Cerebellar cortex (tissue), 1 donor: ENCODE measurements at regions not wholly inside any gene's neighbourhood (a gene's known extent, or its start where the extent isn't known, plus 50 kb on each side); places are given as distances from the start of the nearest gene placed in this dataset.
"Not testable (repeated sequence)": the region's sequence is repeated elsewhere in the genome, so short reads cannot be mapped to it uniquely, and the experiment has no call there.

Experiments used
- DNase-seq: peaks from one replicate; pipeline ENCODE4 v3.0.0-alpha.2; 2015; ENCODE audit warnings: low spot score

GRCh38 chr1:57572016-57572415 lies 148.2 kb upstream of the DAB1 start:
- DNase-seq = no peak

GRCh38 chr1:57558066-57558465 lies 134.2 kb upstream of the DAB1 start:
- DNase-seq = not testable (repeated sequence)

- DNase-seq = no peak
Observed at GRCh38 chr1:57553666-57554065, 129.8 kb upstream of the DAB1 start.

GRCh38 chr1:57551476-57551875 lies 127.6 kb upstream of the DAB1 start:
- DNase-seq = no peak

GRCh38 chr1:57550092-57550491 lies 126.2 kb upstream of the DAB1 start:
- no peak for DNase-seq

GRCh38 chr1:57549300-57549699 lies 125.4 kb upstream of the DAB1 start:
- no peak for DNase-seq

GRCh38 chr1:57546549-57547330 lies 122.9 kb upstream of the DAB1 start:
- no peak for DNase-seq

- no peak for DNase-seq
Observed at GRCh38 chr1:57544345-57544744, 120.5 kb upstream of the DAB1 start.

- DNase-seq = no peak
Observed at GRCh38 chr1:57536749-57537423, 113.0 kb upstream of the DAB1 start.

- no peak for DNase-seq
Observed at GRCh38 chr1:57532299-57532698, 108.4 kb upstream of the DAB1 start.

- not testable (repeated sequence) for DNase-seq
Observed at GRCh38 chr1:57530911-57531260, 107.0 kb upstream of the DAB1 start.

- DNase-seq = peak; percentile 17
Observed at GRCh38 chr1:57530206-57530910, 106.5 kb upstream of the DAB1 start.

- no peak for DNase-seq
Observed at GRCh38 chr1:57522575-57522974, 98.7 kb upstream of the DAB1 start.

GRCh38 chr1:57520743-57521515 lies 97.1 kb upstream of the DAB1 start:
- DNase-seq = no peak

- DNase-seq = no peak
Observed at GRCh38 chr1:57518496-57518895, 94.6 kb upstream of the DAB1 start.

- DNase-seq = no peak
Observed at GRCh38 chr1:57517587-57518374, 93.9 kb upstream of the DAB1 start.

GRCh38 chr1:57512386-57512785 lies 88.5 kb upstream of the DAB1 start:
- peak; percentile 2 for DNase-seq

- peak; percentile 74 for DNase-seq
Observed at GRCh38 chr1:57506941-57507340, 83.1 kb upstream of the DAB1 start.

GRCh38 chr1:57503337-57503736 lies 79.5 kb upstream of the DAB1 start:
- no peak for DNase-seq

GRCh38 chr1:57500136-57500830 lies 76.4 kb upstream of the DAB1 start:
- DNase-seq = no peak

GRCh38 chr1:57494530-57495079 lies 70.7 kb upstream of the DAB1 start:
- peak; percentile 8 for DNase-seq
